ENCODE measurements at regions not wholly inside any gene's neighbourhood (a gene's known extent, or its start where the extent isn't known, plus 50 kb on each side); places are given as distances from the start of the nearest gene placed in this dataset.

DNA sequence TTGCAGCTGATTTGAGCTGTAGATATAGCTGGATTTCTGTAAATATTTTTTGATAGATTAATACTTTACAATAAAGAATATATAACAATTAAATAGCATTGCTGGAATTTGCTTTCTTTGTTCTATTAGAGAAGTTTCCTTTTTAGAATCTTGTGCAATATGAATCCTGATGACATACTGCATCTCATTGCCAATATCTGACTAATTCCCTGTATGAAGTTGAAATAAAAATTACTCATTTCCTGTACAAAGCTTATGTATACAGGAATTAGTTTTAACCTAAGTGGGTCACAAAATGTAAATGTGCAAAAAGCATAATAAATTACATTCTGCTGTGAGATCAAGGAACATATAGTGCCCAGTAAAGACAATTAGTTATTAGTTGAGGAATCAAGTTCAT lies 72.8 kb upstream of the TMEFF2 start:
- DNase-seq, result no peak

DNA sequence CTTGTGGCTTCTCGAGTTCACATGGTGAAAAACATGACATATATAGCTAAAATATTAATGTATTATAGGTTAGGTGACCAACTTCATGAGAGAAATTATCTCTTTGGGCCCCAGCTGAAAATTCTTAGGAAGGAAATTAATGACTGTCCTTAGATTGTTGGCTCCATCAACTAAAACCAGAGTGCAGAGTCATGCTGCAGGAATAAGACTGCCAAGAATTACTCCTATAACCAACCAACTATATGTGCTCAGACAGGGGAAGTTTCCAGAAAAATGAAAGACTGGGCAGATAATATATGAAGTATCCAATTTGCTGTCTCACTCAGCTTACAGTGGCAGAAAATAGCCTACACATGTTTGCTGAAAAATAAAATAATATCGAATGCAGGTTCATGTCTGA lies 71.0 kb upstream of the TMEFF2 start:
- DNase-seq, result no peak

DNA sequence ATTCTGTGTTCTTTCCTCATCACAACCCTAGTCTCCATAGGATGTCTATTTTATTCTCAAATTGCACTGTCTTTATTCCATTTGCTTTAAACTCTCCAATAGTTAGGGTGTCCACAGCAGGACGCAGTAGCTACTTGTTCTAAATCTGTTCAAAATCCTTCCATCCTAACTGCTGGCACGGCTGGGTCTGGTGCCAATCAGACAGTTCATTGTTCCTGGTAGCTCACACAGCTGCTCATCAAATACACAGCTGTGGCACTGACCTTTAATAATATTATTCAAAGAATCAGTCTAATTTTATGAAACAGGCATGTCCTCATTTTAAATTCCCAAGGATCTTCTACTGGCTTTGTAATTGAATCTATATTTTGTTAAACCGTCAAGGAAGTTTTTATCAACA lies 59.7 kb upstream of the TMEFF2 start:
- no peak for DNase-seq

DNA sequence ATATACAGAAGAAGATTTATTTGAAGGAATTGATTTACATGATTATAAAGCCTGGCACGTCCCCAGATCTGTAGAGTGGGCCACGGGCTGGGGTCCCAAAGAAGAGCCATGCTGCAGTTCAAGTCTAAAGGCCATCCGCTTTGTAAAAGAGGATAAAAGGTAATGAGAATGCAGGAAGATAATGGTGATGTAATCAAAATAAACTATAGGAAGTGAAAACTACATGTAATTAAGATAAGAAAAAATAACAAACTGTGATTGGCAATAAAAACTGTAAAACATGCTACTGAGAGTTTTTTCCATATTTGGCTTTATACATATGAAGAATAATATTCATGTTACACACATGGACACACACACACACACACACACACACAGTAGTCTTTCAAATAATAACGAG lies 59.0 kb upstream of the TMEFF2 start:
- DNase-seq, result no peak

DNA sequence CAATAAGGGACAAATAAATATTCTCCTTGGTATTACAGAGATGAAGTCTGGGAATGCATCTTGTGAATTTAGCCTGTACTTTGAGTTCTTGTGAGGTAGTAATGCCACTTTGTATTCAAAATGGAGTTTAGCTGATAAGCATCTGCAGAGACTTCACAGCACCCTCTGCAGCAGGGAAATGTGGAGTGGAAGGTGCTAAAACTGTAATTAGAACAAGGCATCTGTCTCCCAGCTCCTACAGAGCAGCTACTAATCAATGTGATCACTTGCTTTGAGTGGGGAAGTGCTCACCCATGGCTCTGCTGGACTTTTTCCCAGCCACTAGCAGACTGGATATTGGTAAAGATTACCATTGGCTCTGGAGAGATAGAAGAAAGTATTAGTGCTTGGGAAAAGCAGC lies 56.2 kb upstream of the TMEFF2 start:
- DNase-seq, result no peak

DNA sequence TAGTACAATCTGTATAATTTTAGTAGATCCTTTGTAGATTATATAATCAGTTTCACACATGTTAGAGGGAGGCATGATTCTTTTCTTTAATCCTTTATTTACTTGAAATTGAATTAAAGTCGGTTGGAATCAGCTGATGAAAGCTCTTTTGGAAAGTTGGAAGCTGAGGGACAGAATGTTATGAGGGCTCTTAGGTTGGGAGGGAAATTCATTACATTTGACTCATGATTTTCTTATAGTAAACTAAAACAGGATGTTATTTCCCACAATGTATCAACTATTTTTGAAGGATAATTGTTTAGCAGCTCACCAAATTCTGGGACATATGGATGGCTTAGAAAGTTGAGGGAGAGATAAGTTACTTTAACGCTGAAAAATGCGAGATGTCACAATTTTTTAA lies 52.7 kb upstream of the TMEFF2 start:
- DNase-seq, result no peak

DNA sequence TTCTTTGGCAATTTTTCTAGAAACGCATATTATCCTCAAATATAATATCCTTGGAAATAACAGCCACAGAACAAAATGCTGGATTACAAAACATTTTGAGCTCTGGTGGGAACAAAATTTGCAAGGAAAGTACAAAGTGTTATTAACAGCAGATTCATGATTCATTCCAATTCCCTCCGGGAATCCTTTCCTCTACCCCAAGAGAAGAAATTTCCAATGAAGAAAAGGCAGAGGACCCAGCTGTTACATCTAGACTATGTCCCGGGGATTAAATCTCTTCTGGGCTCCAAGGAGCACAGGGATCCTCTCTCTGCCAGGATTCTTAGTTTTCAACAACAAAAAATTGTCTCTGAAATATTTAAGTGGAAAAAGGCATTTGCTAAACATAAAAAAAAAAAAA lies 51.6 kb upstream of the TMEFF2 start:
- no peak for DNase-seq

DNA sequence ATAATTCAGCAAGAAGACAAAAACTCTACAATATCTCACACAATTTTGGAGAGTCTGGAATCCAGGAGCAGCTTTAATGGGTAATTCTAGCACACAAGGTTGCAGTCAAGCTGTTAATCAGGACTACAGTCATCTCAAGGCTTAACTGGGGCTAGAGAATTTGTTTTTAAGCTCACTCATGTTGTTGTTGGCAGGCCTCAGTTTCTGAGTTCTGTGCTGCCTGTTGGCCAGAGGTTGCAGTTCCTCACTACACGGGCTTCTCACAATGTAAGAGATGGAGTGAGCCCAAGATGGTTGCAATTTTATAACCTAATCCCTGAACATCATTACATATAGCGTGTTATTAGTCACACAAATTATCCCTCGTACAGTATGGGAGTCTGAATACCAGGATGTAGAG lies 50.6 kb upstream of the TMEFF2 start:
- no peak for DNase-seq

Measured in NCI-H510A treated with DMSO at 0.1 percent for 48 hours (cell line).